HG03139 (cell line): ENCODE measurements at regions not wholly inside any gene's neighbourhood (a gene's known extent, or its start where the extent isn't known, plus 50 kb on each side); places are given as distances from the start of the nearest gene placed in this dataset.

Experiments
- ATAC-seq: cut with Tn5 transposase; IDR thresholded peaks from one replicate; pipeline ENCODE4 v1.9.1; 2021; ENCODE audit not compliant: unreplicated experiment

DNA sequence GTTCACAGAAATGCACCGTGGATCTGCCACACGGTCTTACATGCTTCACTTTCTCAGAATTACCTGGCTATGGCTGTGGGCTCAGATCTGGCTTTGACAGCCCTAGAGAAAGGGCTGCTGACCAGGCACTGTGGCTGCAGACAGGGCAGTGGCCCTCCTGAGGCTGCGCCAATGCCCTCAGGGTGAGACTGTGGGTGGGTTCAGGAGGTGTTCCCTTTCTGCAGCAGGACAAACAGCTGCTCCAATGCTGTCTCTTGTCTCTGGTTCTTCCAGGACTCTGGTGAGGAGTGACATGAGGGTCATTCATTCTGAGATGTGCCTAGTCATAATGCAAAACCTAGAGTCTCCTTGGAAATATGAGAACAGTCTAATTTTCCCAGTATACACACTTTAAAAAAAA lies 90.5 kb upstream of the SMIM21 start:
- no peak for ATAC-seq

DNA sequence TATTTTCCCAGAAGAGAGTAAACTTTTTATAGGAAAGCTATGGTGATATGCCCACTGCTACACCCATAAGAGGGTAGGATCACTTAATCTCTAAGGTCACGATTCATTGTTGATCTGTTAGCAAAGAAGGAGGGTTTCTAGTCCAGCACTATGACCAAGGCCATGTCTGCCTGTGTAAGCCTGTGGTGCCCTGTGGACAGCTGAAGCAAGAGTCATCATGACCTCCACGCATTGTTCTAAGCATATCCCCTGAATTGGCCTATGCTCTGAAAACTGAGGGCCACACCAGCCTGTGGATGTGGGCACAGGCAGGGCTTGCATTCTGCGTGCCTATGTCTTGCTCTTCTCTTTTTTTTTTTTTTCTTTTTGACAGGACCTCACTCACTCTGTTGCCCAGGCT lies 89.8 kb upstream of the SMIM21 start:
- ATAC-seq, result no peak

DNA sequence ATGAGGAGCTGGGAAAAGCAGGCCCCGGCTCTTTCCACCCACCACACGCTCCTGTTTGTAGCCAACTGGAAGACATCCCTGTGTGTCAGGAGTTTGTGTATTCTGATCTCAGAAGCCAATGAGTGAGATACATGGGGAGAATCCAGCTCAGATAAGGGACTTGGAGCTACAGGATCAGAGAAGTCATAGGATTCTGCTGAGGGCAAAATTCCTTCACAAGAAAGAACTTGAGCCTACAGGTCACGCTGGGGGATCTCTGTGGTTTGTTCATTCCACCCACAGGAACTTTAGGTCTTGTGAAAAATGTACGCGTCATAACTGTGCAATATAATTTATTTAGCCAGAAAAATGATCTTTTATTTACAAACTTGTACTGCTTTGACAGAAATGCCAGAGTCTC lies 80.1 kb upstream of the SMIM21 start:
- ATAC-seq, result no peak

DNA sequence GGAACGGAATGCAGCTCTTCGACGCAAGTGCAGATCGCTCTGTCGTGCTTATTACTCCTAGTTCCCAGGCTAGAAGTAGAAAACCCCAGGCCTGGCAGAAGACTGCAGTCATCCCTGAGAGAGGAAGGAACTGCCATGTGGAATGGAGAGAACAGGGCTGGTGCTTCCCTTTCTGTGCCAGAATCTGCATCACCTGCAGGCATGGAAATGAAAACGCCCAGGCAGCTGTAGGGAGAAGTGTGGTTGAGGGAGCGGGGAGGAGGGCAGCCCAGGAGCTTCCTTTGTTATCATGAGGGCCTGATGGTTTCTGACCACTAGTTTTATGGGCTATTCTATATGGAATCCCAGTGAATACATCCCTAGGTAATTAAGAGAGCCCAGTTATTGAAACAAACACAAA lies 79.4 kb upstream of the SMIM21 start:
- ATAC-seq, result no peak

DNA sequence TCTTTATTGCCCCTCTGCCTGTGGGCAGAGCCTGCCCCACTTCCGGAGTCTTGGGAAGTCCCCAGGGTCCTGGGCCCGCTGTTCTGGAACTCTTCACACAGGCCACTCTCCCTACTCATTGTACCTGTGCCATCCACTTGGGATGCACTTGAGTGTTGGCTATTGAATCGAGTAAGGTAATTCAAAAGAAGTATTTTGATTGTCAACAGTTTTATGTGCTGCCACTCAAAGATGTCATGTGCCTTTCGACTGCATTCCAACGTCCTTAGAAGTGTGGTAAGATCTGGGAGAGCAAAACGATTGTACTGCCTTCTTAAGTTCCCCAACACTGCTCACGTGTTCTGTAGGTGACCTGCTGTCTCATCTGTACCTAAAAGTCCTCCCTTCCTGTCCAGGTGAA lies 77.0 kb upstream of the SMIM21 start:
- no peak for ATAC-seq

DNA sequence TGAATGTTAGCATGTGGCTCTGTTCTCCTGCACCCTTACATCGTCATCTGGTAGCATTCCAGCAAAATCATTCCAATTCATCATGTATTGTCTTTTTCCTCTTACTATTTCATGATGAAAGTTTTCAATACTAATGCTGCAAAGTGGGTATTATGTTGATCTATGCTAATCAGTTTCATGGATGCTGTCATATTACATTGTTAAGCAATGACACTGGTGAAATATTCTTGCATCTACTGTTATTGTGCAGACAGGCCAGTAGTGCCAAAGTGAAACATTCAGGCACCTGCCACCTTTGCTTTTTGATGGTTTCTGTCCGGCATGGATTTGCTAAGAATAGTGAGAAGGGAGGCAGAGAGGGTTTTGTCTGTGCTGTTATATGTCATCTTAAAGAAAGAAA lies 76.1 kb upstream of the SMIM21 start:
- no peak for ATAC-seq

DNA sequence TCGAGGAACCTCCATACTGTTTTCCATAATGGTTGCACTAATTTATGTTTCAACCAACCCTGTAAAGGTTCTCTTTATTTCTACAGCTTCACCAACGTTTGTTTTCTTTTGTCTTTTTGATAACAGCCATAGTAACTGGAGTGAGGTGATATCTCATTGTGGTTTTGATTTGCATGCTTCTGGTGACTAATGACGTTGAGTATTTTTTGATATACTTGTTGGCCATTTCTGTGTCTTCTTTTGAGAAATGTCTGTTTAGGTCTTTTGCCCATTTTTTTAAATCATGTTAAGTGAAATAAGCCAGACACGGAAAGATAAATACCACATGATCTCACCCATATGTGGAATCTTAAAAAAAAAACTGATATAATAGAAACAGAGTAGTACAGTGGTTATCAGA lies 74.8 kb upstream of the SMIM21 start:
- ATAC-seq, result no peak

DNA sequence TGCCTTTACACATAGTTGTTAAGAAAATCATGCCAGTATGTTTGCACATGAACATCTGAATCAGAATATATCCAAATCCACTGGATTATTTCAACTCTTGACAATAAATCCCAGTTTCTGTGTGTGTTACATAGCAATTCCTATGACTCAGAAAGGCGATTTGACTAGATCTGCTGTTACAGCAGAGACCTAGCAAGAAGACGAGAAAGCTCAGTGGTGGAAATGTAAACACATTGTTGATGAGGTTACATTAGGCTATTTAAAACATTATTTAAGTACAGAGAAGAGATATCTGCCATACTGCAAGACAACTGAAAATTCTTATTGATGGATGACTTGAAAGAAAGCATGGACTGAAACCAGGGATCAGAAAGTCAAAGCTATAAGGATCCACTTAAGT lies 73.0 kb upstream of the SMIM21 start:
- no peak for ATAC-seq

DNA sequence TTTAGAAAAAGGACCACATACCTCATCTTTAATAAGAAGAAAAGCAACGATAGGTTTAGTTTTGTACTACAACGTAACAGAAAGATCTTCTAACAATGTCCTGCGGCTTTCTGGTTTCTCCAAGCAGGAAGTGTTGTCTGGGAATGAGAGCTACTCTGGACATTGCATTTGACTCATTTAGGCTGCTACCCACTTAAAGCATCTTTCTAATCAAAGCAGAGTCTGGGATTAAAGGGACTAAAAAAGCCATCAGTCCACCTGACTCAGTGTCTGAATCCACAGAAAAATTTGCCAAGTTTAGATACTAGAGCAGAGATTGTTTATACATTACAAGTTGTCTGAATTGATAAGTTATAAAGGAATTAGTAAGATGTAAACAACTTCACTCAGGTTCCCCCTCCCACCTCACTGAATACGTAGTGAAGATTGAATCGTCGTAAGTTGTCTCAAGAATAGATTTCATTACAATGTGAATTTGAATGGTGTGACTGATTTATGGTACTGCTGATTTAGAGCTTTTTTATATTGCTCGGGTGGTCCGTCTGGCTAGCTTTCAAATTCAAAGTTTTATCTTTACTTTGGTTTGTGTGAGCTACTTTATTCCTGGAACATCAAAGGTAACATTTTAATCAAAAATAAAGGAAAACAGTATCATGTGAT lies 70.2 kb upstream of the SMIM21 start:
- no peak for ATAC-seq

DNA sequence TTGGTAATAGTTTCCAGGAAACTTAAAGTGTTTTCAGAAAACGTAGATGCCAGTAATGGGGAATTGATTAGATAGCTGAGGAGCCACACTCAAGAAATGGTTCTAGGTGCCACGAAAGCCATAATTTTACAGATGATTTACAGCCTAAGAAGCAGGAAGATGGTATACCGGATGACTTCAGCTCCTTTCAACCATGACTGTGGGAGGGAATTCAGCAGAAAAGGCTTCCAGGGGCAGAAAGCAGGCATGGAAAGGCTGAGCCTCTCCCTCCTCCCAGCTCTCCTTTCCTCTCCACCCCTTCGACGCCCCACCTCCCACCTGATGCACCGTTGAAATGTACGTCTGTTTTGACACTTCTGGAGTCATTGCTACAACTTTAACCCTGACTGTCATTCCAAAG lies 68.6 kb upstream of the SMIM21 start:
- ATAC-seq, result no peak

DNA sequence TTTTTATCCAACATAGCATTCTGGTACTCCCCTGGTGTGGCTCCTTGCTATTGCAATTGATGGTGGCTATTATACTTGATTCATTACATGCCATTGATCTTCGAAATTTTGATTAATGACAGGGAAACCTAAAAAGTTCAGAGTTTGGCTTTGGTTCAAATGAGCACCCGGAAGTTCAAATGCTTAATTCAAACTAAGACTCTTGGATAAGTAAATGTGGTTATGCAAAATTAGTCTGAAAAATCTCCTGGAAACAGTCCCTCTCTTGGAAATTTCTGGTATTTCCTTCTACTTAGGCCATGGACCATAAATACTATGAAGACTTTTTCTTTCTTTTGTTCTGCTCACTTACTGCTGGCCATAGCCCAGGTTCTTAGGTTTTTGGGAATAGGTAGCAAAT lies 65.3 kb upstream of the SMIM21 start:
- no peak for ATAC-seq

DNA sequence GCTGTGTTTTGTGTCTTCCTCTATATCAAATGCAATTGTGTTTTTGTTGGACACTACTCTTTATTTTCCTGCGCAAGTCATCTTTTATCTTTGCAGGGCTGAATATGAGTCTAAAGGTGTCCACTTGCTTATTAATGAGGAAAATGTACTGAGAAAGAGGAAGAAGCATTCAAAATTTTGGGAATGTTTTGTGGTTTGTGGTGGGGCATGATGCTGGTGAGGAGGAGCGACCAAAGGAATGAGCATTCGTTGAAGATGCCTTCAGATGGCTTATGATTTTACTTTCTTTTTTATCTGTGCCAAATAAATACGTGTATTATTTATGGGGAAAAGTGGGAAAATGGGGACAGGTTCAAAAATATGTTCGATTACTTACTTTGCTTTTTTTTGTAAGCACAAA lies 63.9 kb upstream of the SMIM21 start:
- no peak for ATAC-seq

DNA sequence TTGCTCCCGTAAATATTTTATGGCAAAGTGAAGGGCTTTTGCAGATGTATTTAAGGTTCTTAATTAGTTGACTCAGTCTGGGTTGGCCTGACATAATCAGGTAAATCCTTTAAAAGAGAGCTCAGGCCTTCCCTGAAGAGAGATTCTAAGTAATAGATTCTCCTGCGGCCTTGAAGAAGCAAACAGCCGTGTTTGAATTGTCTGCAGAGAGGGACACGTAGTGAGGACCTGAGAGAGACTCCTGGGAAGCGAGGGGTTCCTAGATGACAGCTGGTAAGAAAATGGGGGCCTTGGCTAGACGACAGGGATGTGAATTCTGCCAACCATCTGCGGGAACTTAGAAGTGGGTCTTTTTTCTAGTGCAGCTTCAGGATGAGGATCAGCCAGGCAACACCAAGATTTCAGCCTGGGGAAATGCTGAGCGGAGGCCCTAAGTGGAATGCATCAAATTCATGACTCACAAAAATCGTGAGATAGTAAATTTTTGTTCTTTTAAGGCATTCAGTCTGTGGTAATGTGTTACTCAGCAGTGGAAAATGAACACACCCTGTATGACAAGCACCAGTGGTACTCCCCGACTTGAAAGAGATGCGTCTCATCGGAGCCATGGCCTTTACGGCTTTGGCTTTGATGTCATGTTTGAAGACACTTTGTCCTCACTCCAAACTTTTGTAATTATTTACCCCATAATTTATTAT lies 62.1 kb upstream of the SMIM21 start:
- no peak for ATAC-seq

DNA sequence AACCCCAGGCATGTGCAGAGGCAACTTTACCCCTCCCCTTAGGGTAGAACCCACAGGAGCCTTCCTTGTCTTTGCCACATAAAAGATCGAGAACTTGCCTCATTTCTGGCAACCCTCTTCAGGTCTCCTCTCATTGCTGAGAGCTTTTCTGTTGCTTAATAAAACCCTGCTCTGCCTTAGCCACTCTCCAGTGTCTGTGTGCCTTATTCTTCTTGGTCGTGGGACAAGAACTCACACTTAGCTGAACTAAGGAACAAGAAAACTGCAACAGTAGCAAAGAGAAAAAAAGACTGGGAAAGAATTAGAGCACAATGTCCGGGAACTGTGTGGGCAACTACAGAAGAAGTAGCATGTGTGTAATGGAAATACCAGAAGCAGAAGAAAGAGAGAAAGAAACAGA lies 56.2 kb upstream of the SMIM21 start:
- no peak for ATAC-seq

DNA sequence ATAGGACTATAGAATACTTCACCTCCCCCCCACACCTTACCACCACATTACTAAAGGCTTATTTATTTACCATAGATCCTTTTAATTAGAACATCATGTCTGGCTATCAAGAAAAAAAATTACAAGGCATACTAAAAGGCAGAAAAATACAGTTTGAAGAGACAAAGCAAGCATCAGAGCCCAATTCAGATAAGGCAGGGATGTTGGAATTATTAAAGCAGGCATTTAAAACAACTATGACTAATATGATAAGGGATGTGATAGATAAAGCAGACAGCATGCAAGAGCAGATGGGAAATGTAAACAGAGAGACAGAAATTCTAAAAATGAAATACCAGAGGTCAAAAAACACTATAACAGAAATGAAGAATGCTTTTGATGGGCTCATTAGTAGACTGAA lies 55.4 kb upstream of the SMIM21 start:
- ATAC-seq, result no peak

DNA sequence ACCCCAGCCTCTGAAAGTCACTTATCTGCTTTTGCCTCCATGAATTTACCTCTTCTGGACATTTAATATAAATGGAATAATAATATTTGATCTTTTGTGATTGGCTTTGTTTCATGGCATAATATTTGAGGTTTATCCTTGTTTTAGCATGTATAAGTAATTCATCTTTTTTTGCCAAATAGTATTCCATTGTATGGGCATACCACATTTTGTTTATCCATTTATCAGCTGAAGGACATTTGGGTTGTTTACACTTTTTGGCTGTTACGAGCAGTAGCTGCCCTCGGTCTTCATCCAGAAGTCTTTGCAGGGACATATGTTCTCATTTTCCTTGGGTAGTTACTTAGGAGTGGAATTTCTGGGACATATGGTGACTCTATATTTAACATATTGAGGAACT lies 53.0 kb upstream of the SMIM21 start:
- no peak for ATAC-seq

DNA sequence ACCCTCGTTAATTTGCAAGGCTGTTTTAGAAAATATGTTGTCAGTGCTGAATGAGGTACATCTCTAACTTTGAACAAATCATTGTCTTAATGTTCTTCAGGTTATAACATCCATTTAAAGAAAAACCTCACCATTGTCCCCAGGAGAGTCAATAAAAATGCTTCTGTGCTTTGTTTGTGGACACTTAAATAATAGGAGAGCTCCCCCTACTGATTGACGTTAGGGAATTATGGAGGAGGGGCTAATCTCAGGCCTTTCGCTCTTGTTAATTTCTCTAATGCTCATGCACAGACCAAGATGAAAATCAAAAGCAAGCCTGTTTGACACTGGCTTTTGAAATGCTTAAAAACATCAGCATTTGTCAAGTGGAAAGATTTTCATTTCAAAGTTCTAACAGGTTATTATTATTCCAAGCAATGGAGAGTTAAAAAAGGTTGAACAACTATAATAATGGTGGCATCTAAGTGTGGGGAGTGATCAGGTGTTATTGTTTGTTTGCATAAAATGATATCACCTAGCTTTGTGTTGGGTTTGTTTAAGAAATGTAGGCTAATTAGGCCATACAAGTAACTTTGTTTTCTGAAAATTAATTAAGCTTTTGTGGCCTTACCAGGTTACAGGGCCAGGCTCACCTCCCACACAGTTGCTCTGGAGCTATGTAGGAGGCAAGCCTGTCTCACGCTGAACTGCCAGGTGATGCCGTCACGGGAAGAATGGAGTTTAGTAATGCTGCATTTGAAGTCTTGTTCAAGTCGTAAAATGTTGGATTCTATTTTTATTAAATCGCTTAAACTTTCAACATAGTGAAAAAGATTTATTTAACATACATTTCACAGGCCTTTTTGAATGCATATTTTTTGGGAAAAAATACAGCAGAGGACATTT lies 51.7 kb upstream of the SMIM21 start:
- ATAC-seq, result peak; percentile 57

DNA sequence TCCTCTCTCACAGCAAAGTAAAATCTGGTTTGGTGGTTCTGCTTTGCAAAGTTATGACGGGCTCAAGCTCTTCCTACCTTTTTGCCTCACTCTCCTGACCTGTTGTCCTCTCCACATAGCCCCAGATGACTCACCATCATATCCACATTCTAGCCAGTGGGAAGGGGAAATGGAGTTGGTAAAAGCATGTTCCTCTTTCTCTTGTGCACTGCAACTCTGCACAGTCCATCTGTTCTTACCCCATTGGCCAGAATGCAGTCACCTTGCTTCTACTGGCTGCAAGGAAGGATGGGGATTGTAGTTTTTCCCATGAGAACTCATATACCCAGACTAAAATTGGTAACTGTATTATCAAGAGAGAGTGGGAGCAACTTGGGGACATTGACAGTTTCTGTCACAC lies 50.4 kb upstream of the SMIM21 start:
- ATAC-seq, result no peak
